Middle frontal gyrus (tissue), 1 donor: ENCODE measurements at regions not wholly inside any gene's neighbourhood (a gene's known extent, or its start where the extent isn't known, plus 50 kb on each side); places are given as distances from the start of the nearest gene placed in this dataset.

ENCODE experiments used
- DNase-seq: peaks from one replicate; pipeline ENCODE4 v3.0.0-alpha.2; 2015; ENCODE audit warnings: low spot score; ENCODE audit errors: extremely low spot score

DNA sequence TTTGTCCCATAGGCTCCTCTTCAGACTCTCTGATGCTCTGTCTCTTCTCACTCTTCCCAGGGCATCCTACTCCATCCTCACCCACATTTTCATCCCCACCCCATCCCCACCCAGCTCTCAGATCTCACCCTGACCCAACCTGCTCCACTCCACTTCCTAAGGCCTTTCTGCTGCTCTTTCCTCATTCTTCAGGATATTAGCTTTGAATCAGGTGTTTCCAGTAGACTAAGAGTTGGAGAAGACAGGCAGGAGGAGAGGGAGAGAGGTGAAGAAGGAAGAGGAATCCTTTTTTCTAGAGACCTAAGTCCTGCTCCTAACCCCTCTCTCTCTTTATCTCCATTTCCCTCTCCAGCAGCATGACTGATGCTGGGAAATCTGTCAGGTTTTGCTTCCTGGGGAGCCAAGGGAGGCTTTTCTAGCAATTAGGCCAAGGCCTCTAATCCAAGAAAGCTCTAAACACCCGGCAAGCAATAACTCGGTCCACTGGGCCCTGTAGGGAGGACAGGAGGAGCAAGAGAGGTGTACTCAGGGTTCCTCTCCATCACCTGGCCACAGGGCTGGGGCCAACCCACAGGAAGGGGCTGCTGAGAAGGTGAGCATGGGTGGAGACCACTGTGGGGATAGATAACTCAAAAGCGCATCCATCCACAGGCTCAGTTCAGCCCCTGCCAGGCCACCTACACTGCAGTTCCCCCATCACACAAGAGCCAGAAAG lies 133.3 kb downstream of the TMEM132E start:
- no peak for DNase-seq

DNA sequence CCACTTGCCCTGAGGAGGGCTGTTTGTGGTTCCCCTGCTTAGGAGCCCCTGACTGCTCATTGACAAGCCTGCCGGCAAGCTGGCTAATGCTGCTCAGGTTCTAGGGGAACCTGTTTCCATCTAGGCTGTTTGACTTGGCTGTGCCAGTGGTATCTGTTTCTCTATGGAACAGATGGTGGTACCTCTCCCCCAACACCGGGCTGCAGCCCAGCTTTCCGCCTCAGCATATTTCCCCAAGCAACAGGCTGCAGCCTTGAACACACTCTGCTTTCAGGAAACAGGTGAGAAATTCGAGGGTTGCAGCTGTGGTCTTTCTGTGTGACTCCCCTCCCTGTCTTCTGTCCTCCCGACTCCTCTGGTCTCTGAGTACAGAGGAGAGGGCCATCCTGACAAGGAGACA lies 132.3 kb downstream of the TMEM132E start:
- no peak for DNase-seq

DNA sequence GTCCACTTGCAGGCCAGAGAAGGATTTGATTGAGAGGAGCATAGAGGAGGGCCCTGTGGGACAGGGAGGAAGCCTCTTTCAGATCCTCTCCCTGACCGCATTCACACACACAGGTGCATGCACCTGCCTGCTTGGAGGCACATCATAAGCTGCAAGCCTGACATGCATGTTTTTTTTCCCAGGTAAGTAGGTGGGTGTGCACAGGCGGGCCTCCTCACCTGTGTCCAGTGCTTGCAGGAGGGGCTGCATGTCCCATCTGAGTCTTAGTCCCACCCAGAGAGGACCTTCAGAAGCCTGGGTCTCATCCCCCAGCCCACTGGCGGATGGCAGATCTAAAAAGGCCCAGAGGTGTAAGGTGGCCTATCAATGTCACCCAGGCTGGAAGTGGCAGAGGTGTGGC lies 130.8 kb downstream of the TMEM132E start:
- DNase-seq: no peak

DNA sequence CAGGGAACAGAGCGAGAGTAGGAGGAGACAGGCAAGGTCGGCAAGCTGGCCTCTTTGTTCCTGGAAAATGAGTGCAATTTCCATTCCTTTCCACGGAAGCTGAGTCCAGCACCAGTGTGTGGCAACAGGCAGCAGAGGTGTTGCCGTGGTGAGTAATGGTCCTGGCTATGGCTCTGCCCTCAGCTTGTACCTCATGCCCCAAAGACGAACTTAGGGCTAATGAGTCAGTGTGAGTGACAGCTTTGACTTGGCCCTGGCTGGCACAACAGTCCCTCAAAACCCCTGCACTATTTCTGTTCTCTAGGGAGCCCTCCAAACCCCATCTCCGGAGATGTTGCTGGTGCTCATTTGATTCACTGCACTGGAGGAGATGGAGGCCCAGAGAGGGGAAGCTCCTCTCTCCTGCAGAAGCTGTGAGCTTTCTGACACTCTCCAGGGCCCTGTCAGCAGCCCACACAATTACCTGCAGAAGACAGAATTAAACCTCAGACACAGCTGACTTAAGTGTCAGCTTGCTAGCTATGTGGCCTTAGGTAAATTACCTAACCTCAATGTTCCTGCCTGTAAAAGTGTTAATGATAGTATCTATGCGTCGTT lies 129.9 kb downstream of the TMEM132E start:
- DNase-seq: no peak

DNA sequence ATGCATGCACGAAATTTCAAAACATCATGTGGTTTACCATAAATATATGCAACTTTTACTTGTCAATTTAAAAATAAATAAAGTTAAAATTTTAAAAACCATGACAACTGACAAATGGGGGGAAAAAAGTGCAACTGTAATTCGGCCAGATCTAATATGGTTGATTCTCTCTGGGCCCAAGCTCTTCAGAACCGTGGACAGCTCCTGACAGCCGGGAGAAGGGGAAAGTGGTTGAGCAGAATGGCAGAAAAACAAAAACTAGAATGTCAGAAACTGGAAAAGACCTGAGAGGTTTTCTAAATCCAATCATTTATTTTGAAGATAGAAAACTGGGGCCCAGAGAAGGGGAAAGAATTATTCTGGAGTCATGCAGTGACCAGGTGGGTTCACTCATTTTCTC lies 126.6 kb downstream of the TMEM132E start:
- DNase-seq: no peak

DNA sequence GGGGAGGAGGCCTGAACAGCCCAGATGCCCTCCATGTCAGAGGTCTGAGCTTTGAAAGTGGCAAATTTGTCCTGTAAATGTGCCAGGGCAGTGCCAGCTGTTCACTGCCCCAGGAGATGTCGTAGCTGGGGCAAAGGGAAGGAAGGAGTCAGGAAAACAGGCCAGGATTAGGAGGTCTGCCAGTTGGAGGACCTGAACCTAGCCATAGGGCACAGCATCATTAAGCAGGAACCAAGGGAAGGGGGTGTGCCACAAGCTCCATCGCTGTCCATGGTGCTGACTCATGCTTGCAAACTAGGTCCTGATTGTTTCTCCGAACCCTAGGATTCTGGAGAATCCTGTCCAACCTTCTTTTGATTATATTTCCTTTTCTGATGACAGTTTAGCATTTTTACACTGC lies 124.2 kb downstream of the TMEM132E start:
- no peak for DNase-seq

- no peak for DNase-seq
Measured at GRCh38 chr17:34699181-34699580, 119.8 kb downstream of the TMEM132E start.

- no peak for DNase-seq
Measured at GRCh38 chr17:34692920-34693319, 113.5 kb downstream of the TMEM132E start.
